HG03175 (cell line): ENCODE measurements at regions not wholly inside any gene's neighbourhood (a gene's known extent, or its start where the extent isn't known, plus 50 kb on each side); places are given as distances from the start of the nearest gene placed in this dataset.
A peak's percentile ranks its signal among the peaks of the same experiment; 100 is the strongest.

Experiments
- ATAC-seq: cut with Tn5 transposase; IDR thresholded peaks from one replicate; pipeline ENCODE4 v1.9.1; 2021; ENCODE audit warnings: mild to moderate bottlenecking, moderate library complexity; ENCODE audit not compliant: unreplicated experiment

- peak; percentile 81 for ATAC-seq
Observed at GRCh38 chr11:109853156-109853776, 239.9 kb upstream of the ZC3H12C start.

GRCh38 chr11:109854731-109855130 lies 238.5 kb upstream of the ZC3H12C start:
- ATAC-seq = no peak

GRCh38 chr11:109856928-109857327 lies 236.3 kb upstream of the ZC3H12C start:
- no peak for ATAC-seq

GRCh38 chr11:109857637-109858036 lies 235.6 kb upstream of the ZC3H12C start:
- ATAC-seq = no peak

GRCh38 chr11:109858152-109858551 lies 235.0 kb upstream of the ZC3H12C start:
- ATAC-seq = no peak

- ATAC-seq = no peak
Observed at GRCh38 chr11:109859045-109859724, 234.0 kb upstream of the ZC3H12C start.

GRCh38 chr11:109862835-109863234 lies 230.4 kb upstream of the ZC3H12C start:
- no peak for ATAC-seq

- ATAC-seq = peak; percentile 94
Observed at GRCh38 chr11:109864151-109864661, 229.0 kb upstream of the ZC3H12C start.

- peak; percentile 34 for ATAC-seq
Observed at GRCh38 chr11:109864834-109865547, 228.2 kb upstream of the ZC3H12C start.

- ATAC-seq = no peak
Observed at GRCh38 chr11:109865548-109866186, 227.5 kb upstream of the ZC3H12C start.

- ATAC-seq = no peak
Observed at GRCh38 chr11:109867784-109868183, 225.4 kb upstream of the ZC3H12C start.

- ATAC-seq = no peak
Observed at GRCh38 chr11:109869536-109869935, 223.7 kb upstream of the ZC3H12C start.

GRCh38 chr11:109870297-109870696 lies 222.9 kb upstream of the ZC3H12C start:
- no peak for ATAC-seq

GRCh38 chr11:109877043-109877442 lies 216.1 kb upstream of the ZC3H12C start:
- no peak for ATAC-seq

GRCh38 chr11:109884501-109884900 lies 208.7 kb upstream of the ZC3H12C start:
- no peak for ATAC-seq

- ATAC-seq = no peak
Observed at GRCh38 chr11:109885006-109885405, 208.2 kb upstream of the ZC3H12C start.

GRCh38 chr11:109892321-109892794 lies 200.8 kb upstream of the ZC3H12C start:
- no peak for ATAC-seq

- ATAC-seq = no peak
Observed at GRCh38 chr11:109894242-109894641, 198.9 kb upstream of the ZC3H12C start.

GRCh38 chr11:109898592-109898991 lies 194.6 kb upstream of the ZC3H12C start:
- ATAC-seq = no peak

GRCh38 chr11:109902764-109903433 lies 190.3 kb upstream of the ZC3H12C start:
- no peak for ATAC-seq

- no peak for ATAC-seq
Observed at GRCh38 chr11:109911488-109911887, 181.7 kb upstream of the ZC3H12C start.
